ENCODE measurements at regions not wholly inside any gene's neighbourhood (a gene's known extent, or its start where the extent isn't known, plus 50 kb on each side); places are given as distances from the start of the nearest gene placed in this dataset.
"Not testable (repeated sequence)": the region's sequence is repeated elsewhere in the genome, so short reads cannot be mapped to it uniquely, and the experiment has no call there.

DNA sequence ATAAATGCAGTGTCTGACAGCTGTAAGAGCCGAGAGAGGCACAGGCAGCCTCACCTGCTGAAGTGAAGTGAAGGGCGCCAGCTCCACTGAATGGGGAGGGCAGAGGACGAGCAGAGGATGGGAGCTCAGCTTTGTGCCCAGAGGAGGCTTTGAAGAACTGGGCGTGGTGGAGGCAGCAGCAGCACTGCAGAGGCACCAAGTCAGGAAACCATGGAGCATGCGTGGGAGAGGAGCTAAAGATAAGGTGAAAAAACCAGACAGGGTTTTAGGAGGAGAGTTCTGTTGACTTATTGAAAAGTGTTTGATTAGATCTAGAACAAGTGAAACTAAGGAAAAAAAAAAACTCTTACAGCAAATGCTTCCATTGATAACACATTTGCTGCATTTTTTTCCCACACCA, 216.4 kb downstream of the CXCL12 start:
- DNase-seq = no peak

DNA sequence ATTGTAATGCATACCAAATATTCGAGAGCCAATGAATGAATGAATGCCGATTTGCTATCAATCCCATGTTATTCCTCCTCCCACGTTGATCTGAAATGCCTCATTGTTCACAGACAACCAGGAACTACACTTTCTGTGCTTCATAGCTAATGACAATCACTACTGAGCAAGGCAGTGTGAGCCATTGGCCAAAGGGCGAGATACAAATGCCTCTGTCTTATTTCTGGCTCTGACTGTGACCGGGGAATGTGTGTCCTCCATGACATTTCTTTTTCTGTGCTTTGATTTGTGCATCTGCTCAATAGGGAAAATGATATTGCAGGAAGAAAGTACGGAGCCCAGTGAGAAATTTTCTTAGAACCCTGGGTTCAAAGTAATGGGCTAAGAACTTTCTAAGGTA, 217.1 kb downstream of the CXCL12 start:
- DNase-seq = no peak

DNA sequence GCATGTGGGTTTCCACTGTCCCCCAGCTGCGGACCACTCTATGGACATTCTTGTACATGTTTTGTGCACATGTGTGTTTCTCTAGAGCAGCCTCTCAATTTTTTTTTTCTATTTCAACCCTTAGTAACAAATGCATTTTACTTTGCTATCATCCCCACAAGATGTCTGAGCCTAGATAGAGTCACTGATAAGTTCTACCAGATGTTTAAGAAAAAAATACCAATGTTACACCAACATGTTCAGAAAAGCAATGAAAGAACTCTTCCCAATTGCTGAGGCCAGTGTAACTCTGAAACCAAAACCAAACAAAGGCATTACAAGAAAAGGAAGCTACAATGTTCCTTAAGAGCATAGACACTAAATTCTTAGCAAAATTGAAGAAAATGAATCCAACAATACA, 218.5 kb downstream of the CXCL12 start:
- no peak for DNase-seq

DNA sequence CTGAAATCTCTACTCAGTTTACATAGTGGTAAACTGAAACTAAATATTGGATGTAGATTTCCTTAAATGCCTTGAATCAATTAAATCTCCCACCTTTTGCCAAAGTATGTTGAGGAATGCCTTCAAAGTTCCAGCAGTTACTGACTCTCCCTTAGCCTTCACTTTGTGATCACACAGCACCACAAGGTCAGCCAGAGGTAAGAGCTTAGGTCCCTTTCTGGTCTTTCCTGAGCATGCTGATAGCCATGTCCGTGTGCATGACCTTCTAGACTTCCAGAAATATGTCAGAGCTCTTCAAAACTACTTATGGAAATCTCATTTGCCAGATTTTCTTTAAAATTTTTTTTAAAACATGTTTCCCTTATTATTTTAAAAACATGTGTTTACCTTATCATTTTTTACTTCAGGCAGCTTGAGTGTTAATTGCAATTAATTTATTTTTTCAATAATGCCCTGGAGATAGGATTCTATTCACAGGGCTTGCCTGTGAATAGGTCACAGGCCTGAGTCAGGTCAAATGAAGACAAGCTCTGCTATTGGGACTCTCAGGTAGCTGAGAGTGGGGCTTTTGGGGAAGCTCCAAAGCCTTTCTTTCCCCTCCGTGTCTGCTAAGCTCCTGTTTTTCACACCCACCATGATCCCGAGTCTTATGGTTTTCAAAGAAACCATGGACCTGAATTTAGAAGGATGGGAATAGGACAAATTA, 220.5 kb downstream of the CXCL12 start:
- DNase-seq = no peak

DNA sequence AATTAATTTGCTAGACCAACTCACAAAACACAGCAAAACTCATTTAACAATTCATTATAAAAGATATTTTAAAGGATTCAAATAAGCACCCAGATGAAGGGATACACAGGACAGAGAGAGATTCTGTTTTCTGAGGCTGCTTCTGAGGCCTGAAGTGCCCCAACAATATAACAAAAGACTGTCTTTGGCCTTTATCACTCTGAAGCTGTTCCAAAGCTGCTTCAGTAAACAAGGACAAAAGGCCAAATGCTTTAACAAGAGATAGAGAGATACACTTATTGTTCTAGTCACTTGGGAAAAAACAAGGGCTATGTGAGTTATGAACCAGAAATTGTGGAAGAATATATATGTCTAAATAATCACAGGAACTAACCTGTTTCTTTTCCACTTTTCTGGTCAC, 223.7 kb downstream of the CXCL12 start:
- DNase-seq = no peak

DNA sequence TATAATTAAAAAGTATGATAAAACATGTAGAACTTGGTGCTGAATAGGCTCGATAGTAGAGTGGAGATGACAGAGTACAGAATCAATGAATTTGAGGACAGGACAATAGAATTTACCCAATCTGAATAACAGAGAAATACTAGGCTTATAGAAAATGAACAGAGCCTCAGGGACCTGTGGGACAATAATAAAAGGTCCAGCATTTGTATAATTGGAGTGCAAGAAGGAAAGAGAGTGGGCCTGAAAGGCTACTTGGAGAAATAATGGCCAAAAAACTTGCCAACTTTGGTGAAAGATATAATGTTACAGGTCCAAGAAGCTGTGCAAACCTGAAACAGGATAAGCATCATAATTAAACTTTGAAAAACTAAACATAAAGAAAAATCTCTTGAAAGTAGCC, 227.3 kb downstream of the CXCL12 start:
- DNase-seq = no peak

DNA sequence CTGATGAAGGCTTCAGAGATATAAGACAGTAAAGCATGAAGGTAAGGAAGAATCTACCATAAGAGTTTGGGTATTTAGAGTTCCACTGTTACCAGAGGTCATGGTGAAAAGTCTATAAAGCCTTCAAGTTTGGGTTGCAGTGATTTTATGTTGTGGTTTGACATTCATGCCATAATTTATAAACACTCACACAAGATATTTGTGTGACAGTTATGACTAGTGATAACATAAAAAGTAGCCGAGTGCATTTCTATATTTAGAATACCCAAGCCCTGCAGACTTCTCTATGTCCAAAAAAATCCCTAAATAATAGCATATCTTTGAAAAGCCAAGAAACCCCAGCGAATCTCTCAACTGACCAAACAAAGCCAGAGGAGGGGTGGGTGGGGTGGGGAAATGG, 229.9 kb downstream of the CXCL12 start:
- DNase-seq = no peak

DNA sequence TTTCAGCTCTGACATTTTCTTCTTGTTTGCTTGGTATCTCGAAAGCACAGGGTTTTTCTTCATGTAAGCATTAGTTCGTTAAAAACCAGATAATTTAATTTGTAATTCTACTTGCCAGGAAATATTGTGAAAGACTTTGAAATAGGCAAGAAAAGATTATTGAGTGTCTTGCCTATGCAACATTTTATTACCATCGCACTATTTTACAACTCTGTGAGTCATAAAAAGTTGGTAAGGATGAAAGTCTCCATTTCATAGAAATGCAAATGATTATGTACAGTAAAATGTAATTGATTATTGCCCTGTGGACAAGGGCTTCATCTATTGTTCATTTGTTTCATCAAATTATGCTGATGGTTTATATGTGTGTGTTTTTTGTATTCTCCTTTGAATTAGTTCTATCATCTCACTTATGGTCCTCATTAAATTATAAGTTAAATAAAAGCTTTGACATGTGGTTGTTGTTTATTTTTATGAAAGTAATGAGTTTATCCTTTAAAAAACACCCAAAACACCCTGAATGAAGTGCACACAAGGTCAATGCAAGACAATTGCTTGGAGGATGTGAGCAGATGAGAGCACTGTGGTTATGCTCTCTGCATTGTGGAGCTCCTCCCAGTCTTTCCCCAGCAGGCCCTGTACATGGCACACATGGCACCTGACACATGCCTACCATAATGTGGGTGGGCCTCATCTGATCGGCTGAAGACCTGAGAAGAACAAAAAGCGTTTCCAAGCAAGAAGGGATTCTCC, 230.8 kb downstream of the CXCL12 start:
- DNase-seq = no peak

DNA sequence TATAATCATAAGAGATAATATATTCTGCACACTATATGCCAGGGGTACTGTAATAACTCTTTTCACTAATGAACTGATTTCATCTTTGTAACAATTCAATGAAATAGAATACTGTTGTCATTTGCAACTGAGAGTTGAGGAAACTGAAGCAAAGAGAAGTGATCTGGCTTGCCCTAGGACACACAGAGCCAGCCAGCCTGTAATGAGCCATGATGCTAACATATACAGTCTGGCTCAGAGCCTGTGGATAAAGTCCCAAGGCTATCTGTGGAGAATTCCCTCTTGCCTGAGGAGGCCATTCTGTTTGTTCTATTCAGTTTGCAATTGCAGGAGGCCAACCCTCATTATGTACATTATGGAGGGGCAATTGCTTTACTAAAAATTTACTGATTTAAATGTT, 241.3 kb downstream of the CXCL12 start:
- no peak for DNase-seq

DNA sequence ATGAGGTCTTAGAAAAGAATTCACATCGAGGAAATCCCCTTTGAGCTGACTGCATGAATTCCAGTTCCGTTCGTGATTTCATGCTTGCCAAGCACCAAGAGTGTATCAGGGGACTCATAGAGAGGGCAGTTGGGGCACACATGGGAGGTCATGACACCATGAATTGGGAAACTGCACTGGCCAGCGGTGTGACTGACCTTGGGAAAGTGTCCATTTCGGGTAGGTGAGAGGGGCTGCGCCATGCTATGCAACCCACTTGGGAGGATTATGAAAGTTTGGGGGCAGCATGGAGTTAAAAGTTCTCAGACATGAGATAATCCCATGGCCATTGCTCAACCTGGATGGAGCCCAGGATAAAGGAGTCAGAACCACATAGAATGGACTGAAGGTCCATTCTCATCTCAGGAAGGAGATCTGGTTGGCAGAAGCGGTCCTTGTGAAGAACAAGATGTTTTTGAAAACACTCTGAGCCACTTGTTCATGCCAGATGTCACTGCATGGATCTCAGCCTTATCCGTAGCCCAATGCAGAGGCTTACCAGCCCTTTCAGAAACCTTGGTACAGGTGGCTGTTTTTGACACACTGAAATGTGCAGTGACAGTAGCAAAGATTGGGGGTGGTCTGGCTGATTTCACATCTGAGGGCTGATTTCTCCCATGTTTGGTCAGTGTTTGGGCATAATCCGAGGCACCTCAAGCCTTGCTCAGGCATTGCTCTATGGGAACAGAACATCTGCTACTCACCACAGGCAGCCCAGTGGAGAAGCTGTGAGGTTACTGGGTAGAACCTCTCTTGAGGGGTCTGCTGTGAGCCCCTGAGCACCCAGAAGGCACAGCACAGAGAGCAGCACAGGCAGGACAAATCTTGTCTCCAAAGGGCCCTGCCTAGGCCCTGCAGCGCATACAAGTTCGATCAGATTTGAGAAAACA, 252.3 kb downstream of the CXCL12 start:
- no peak for DNase-seq

DNA sequence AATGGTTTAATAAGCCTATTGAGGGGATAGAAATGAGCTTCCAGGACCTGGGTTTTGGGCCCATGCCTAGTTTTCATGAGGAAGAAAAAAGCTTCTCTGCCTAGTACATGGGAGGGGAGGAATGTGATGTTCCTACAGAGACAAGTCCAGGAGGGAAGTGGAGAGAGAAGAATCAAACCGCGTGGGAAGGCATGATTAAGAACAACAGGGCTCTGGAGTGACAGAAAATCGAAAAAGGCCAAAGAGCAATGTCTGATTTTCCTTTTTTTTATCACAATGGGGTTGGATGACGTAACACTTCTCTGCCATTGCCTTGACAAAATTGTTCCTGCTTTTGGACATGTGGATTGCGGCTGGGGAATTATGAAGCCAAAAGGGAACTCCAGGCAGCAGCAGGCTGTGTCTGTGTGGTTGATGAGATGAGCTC, 258.6 kb downstream of the CXCL12 start:
- DNase-seq = no peak

DNA sequence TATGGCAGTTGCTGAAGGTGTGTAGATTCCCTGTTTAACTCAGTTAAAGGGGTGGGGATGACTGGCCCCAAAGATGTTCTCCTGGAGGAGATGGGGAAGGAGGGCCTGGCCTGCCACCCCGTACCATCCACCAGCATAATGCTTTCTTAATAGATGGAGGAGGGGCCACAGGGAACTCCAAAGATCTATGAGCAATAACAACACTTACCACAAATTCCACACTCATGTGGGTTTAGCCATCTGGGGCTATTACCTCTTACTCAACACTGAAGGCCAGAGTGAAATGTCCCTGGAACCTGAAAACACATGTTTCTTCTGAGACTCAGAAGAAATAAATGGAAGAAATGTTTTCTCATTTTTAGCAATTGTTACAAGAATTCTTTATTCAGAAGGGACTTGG, 259.0 kb downstream of the CXCL12 start:
- DNase-seq = no peak

DNA sequence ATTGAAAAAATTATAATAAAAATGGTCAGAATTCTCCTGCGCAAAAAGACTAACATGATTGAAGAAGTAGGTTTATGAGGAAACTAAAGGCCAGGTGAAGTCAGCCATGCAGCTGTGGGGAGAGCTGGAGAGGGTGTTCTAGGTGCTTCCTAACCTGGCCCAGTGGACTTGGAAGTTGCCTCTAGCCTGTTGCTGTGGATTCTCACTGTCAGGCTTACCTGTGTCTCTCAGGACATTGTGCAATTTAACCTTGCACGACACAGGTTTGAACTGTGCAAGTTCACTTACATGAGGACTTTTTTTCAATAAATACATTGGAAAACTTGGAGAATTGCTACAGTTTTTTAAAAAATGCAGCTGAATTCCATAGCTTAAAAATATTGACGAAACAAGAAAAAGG, 266.4 kb downstream of the CXCL12 start:
- no peak for DNase-seq

DNA sequence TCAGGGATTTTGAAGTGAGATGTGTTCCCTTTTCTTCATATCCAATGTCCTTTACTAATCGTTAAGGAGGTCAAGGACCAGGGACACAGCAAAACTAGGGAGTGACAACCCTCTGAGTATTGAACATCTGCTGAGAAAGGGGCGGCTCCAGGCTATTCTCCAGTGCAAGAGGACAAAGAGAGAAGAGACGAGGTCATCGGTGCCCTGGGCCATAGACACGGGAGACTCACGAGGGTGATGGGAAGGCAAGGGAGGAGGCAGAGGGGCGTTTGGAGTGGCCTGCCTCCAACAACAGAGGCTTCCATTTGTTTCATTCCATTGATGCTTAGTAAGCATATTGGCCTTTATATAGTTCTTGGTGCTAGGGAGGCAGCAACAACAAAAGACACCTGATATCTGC, 268.4 kb downstream of the CXCL12 start:
- DNase-seq = no peak

DNA sequence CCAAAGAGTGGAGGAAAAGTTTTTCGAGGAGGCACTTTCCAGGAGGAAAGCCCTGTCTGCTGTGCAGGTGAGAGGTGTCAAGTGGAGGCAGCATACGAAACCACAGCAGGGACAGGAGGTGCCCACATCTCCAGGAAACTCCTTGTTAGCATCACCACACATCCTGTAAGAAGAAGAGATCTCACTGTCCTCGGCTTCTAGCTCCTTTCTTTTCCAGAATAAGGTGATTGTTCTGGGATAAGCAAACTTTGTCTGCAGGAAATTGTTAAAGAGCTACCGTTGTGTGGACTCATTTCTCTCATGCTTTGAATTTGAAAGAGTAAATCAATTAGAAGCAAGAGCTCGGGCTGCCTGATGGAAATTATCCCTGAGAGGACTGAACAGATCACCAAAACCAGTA, 269.4 kb downstream of the CXCL12 start:
- no peak for DNase-seq

DNA sequence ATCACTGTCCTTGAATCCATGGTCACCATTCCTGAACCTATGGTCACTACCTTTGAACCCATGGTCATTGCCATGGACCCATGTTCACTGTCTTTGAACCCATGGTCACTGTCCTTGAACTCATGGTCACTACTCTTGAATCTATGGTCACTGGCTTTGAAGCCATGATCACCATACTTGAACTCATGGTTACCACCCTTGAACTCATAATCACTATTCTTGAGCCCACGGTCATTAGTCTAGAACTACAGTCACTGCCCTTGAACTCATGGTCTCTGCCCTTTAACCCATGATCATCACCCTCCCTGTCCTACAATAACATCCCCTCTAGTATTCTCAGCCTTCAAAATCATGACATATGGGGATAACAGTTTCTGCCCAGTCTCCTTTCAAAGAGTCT, 270.5 kb downstream of the CXCL12 start:
- DNase-seq = no peak

DNA sequence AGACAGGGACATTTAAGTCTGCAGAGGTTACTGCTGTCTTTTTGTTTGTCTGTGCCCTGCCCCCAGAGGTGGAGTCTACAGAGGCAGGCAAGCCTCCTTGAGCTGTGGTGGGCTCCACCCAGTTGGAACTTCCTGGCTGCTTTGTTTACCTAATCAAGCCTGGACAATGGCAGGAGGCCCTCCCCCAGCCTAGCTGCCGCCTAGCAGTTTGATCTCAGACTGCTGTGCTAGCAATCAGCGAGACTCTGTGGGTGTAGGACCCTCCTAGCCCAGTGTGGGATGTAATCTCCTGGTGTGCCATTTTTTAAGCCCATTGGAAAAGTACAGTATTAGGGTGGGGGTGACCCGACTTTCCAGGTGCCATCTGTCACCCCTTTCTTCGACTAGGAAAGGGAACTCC, 272.6 kb downstream of the CXCL12 start:
- not testable (repeated sequence) for DNase-seq

DNA sequence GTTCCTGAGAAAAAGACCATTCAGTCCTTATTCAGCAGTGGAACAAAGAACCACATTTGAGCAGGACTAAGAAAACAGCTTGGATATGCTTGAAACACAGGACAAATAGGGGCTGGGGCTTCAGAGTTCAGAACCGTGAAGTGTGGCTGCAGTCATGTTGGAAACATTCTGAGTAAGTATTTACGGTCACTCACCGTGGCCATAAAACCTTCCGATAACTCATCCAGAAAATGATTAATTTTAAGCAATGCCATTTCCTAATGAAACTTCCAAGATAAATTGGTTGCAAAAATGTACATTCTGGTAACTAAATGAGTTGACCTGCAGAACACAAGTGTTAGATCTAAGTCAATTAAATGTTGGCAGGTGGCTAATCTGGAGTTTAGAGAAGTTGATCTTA, 279.2 kb downstream of the CXCL12 start:
- no peak for DNase-seq

DNA sequence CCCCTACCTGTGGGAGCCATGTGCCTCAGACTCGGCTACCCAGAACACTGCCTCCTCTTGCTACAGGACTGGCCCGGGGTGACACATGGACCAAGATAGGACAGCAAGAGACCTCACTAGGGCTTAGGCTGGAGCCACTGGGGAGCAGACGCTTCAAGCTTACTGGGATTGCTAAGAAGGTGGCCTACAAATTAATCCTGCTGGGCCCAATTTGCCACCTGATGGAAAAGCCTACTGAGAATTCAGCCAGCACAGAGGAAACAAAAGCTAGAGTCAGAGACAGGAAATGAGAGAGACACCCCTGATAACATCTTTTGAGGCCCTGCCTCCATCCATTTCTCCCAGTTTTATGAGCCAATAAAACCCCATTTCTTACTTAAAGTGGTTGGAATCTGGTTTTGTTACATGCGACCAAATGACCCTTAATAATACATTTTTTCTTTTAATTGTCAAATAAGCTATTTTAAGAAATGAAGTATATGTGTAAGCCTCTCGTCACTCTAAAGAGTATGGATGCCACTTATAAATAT, 282.1 kb downstream of the CXCL12 start:
- DNase-seq = no peak

DNA sequence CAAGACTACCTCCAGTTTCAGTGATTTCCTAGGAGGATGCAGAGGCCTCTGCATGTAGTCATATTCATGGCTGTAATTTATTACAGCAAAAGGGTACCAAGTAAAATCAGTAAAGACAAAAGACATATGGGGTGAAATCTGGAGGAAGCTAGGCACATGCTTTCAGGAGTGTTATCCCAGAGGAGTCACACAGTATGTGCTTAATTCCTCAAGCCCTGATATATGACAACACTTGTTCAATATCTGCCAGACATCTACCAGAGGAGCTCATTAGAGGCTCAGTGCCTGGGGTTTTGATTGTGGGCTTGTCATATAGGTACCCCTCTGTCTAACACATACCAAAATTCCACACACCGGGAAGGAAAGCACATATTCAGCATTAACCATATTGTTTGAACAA, 283.8 kb downstream of the CXCL12 start:
- DNase-seq = no peak

DNA sequence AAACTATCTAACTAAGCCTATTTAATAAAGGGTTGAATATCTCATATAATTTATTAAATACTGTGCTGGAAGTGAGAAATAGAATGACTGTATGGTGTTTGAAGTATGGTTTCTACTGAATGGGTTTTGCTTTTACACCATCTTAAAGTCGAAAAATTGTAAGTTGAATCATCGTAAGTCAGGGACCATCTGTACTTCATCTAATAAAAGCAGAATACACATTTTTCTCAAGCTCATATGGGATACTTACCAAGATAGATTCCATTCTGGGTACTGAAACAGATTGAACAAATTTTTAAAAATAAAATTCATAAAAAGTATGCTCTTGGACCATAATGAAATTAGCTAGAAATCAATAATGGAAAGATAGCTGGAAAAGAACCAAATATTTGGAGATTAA, 285.4 kb downstream of the CXCL12 start:
- no peak for DNase-seq

DNA sequence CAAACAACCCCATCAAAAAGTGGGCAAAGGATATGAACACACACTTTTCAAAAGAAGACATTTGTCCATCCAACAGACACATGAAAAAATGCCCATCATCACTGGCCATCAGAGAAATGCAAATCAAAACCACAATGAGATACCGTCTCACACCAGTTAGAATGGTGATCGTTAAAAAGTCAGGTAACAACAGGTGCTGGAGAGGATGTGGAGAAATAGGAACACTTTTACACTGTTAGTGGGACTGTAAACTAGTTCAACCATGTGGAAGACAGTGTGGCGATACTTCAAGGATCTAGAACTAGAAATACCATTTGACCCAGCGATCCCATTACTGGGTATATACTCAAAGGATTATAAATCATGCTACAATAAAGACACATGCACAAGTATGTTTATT, 288.7 kb downstream of the CXCL12 start:
- DNase-seq = not testable (repeated sequence)

DNA sequence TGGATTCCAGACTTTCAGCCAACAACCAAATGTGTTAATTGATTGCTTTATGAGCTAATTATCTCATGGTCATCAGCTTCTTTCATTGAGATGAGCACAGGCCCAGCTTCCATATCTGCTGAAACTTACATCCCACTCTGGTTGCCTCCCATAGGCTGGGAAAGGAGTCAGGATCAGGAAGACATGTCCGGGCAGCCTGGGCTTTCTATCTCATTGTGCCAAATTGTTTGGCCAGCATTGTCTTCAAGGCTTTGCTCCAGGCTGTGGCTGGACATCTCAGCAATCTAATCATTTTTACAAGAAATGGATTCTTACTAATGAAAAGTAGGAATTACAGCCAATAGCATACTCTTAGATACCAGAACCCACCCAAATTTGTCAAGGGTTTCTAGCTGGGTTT, 295.2 kb downstream of the CXCL12 start:
- DNase-seq = no peak
